ENCODE measurements at regions not wholly inside any gene's neighbourhood (a gene's known extent, or its start where the extent isn't known, plus 50 kb on each side); places are given as distances from the start of the nearest gene placed in this dataset.
"Not testable (repeated sequence)": the region's sequence is repeated elsewhere in the genome, so short reads cannot be mapped to it uniquely, and the experiment has no call there.

DNA sequence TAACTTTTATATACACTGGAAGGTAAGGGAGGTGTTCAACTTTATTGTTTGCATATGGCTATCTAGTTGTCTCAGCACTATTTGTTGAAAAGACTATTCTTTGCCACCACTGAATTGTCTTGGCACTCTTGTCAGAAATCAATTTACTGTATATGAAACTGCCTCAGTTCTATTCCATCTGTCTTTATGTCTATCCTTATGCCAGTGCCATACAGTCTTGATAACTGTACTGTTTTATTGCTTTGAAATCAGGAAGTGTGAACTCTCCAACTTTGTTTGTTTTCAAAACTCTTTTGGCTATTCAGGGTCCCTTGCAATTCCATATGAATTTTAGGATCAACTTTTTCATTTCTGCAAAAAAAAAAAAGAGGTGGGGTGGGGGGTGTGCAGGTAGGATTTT is 77.2 kb downstream of the PRSS23 start:
- ATAC-seq (no peak), DNase-seq (no peak)
- Histone ChIP-seq H3K27me3 (no peaks in the 10 kb centered on the region), H3K9me3 (no peaks in the 10 kb centered on the region), H3K4me3 (no peak overlapping the region), H3K36me3 (no peaks in the 10 kb centered on the region), H3K4me1 (no peaks in the 10 kb centered on the region), H3K27ac (no peak overlapping the region)
- TF ChIP-seq, protein P1, sequence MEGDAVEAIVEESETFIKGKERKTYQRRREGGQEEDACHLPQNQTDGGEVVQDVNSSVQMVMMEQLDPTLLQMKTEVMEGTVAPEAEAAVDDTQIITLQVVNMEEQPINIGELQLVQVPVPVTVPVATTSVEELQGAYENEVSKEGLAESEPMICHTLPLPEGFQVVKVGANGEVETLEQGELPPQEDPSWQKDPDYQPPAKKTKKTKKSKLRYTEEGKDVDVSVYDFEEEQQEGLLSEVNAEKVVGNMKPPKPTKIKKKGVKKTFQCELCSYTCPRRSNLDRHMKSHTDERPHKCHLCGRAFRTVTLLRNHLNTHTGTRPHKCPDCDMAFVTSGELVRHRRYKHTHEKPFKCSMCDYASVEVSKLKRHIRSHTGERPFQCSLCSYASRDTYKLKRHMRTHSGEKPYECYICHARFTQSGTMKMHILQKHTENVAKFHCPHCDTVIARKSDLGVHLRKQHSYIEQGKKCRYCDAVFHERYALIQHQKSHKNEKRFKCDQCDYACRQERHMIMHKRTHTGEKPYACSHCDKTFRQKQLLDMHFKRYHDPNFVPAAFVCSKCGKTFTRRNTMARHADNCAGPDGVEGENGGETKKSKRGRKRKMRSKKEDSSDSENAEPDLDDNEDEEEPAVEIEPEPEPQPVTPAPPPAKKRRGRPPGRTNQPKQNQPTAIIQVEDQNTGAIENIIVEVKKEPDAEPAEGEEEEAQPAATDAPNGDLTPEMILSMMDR (IDR thresholded peaks at IDR 0.05 in 4 of 5, conservative IDR thresholded peaks at IDR 0.05 in 1 of 5): no peak
- TF ChIP-seq POLR2A (IDR thresholded peaks at IDR 0.05): no peak
- in situ Hi-C loops (cut with MboI; ENCODE audit: low sequenced_read_pairs in 4 of 4): loop anchor here in 1 of 4 donors (10.0 kb wide), 1 partner anchor 47 kb away; no protein-coding TSS in a partner anchor
- intact Hi-C loops (cut with DNase I; ENCODE audit: low total_unique reads): no loop called here

DNA sequence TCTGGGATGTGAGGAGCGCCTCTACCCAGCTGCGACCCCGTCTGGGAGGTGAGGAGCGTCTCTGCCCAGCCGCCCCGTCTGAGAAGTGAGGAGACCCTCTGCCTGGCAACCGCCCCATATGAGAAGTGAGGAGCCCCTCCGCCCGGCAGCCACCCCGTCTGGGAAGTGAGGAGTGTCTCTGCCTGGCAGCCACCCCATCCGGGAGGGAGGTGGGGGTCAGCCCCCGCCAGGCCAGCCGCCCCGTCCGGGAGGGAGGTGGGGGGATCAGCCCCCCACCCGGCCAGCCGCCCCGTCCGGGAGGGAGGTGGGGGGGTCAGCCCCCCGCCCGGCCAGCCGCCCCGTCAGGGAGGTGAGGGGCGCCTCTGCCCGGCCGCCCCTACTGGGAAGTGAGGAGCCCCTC is 76.0 kb downstream of the FZD4 start:
- DNase-seq; intact Hi-C loops (cut with DNase I; ENCODE audit: low total_unique reads); H3K4me1 ChIP-seq; H3K36me3 ChIP-seq; H3K27me3 ChIP-seq; ATAC-seq; H3K9me3 ChIP-seq; H3K4me3 ChIP-seq; H3K27ac ChIP-seq: not testable (repeated sequence)
- in situ Hi-C loops (cut with MboI; ENCODE audit: low sequenced_read_pairs in 4 of 4): loop anchor here in 1 of 4 donors (10.0 kb wide), 1 partner anchor 46 kb away; no protein-coding TSS in a partner anchor

DNA sequence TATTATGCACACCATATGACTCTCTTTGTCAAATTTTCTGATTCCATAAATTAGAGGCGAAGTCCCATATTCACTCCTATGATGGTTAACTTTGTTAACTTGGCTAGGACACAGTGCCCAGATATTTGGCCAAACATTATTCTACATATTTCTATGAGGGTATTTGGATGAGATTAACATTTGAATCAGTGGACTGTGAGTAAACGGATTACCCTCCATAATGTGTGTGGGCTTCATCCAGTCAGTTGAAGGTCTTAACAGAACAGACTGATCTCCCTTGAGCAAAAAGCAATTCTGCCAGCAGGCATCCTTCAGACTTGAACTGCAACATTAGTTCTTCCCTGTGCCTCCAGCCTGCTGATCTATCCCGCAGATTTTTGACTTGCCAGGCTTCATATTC is 69.9 kb downstream of the FZD4 start:
- in situ Hi-C loops (cut with MboI; ENCODE audit: low sequenced_read_pairs in 4 of 4): no loop called here
- intact Hi-C loops (cut with DNase I; ENCODE audit: low total_unique reads): no loop called here
- ATAC-seq (no peak), DNase-seq (no peak)
- Histone ChIP-seq H3K4me1 (no peaks in the 10 kb centered on the region), H3K4me3 (no peak overlapping the region), H3K27ac (no peak overlapping the region), H3K36me3 (no peaks in the 10 kb centered on the region), H3K27me3 (no peaks in the 10 kb centered on the region), H3K9me3 (no peaks in the 10 kb centered on the region)
- TF ChIP-seq POLR2A (IDR thresholded peaks at IDR 0.05): no peak
- TF ChIP-seq, protein P1 (IDR thresholded peaks at IDR 0.05 in 4 of 5, conservative IDR thresholded peaks at IDR 0.05 in 1 of 5): no peak

DNA sequence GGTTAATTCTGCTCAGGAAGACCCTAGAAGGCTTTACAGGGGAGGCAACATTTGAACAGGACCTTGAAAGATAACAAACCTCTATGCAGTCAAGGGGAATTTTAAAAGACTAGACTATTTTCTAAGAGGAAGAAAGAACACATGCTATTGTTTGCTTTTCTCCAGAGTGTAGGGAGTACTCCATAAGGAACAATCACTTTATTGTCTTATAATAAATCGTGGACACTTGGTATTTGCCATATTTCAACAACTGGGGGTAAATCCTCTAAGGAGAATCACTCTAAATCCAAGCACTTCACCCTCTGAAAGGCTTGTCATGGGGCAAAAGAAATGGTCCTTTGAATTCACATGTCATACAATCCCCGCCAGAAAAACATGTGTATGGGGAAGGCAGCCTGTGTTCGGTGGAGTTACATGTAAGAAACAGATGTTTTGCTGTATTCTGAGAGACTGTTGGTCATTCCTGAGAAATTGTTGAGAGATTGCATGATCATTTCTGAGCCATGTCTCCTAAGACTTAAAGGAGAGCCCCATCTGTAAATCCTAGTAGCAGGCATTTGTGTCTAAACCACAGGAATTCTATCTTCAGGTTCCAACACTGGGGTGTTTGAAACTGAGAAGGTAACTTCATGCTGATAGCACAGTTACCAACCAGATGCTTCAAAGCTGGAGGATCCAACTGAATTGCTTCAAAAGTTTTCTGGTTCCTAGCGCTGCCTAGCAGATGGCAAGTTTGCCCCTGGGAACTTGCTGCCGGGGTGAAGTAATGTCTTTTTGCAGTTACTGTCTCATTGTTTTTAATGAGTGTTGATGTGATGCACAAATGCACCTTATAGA is 66.8 kb downstream of the FZD4 start:
- Histone ChIP-seq H3K4me3 (no peak overlapping the region), H3K27ac (no peak overlapping the region), H3K4me1 (no peaks in the 10 kb centered on the region), H3K36me3 (no peaks in the 10 kb centered on the region), H3K9me3 (no peaks in the 10 kb centered on the region), H3K27me3 (no peaks in the 10 kb centered on the region)
- TF ChIP-seq, protein P1 (IDR thresholded peaks at IDR 0.05 in 4 of 5, conservative IDR thresholded peaks at IDR 0.05 in 1 of 5): no peak
- TF ChIP-seq POLR2A (IDR thresholded peaks at IDR 0.05): no peak
- in situ Hi-C loops (cut with MboI; ENCODE audit: low sequenced_read_pairs in 4 of 4): no loop called here
- no peak for ATAC-seq
- no peak for DNase-seq
- intact Hi-C loops (cut with DNase I; ENCODE audit: low total_unique reads): no loop called here

DNA sequence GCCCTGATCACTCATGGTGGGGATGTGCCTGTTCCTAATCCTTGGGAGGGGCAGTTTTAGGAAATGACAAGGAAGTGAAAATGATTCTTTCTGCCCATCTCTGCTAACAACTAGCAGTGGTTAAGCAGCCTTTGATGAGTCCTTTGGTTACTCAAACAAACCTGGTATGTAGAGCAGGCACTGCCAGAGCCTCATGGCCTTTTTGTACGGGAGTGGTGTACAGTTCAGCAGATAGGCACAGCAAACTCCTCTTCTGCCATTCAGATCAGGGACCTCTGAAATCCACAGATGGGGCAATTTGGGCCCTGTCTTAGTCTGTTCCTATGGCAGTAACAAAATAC is 66.2 kb downstream of the FZD4 start:
- Histone ChIP-seq H3K4me1 (no peaks in the 10 kb centered on the region), H3K27me3 (no peaks in the 10 kb centered on the region), H3K9me3 (no peaks in the 10 kb centered on the region), H3K27ac (no peak overlapping the region), H3K36me3 (no peaks in the 10 kb centered on the region), H3K4me3 (no peak overlapping the region)
- DNase-seq: no peak
- intact Hi-C loops (cut with DNase I; ENCODE audit: low total_unique reads) (no loop called here), in situ Hi-C loops (cut with MboI; ENCODE audit: low sequenced_read_pairs in 4 of 4) (no loop called here)
- no peak for ATAC-seq
- TF ChIP-seq, protein P1 (IDR thresholded peaks at IDR 0.05 in 4 of 5, conservative IDR thresholded peaks at IDR 0.05 in 1 of 5): no peak
- TF ChIP-seq POLR2A (IDR thresholded peaks at IDR 0.05): no peak

Data from gastrocnemius medialis (tissue), 4 donors.